HG03175 (cell line): ENCODE measurements at regions not wholly inside any gene's neighbourhood (a gene's known extent, or its start where the extent isn't known, plus 50 kb on each side); places are given as distances from the start of the nearest gene placed in this dataset.
"Not testable (repeated sequence)": the region's sequence is repeated elsewhere in the genome, so short reads cannot be mapped to it uniquely, and the experiment has no call there.

Experiments
- ATAC-seq: cut with Tn5 transposase; IDR thresholded peaks from one replicate; pipeline ENCODE4 v1.9.1; 2021; ENCODE audit warnings: mild to moderate bottlenecking, moderate library complexity; ENCODE audit not compliant: unreplicated experiment

GRCh38 chr1:185408700-185409270 is 91.7 kb upstream of the IVNS1ABP start:
- ATAC-seq, result no peak

DNA sequence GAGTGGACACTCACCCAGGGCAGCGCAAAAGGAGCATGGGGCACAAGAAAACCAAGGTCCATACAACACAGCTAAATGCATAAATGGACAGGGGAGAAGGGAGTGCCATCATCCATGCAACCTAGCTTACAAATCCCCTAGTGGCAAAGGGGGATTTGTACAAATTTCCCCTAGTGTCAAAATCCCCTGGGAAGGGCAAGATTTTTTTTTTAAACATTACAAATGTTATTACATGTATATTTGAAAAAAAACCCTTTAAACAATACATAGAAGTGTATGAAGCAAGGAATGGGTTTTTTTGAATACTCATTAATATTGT is 89.6 kb upstream of the IVNS1ABP start:
- ATAC-seq, result no peak

DNA sequence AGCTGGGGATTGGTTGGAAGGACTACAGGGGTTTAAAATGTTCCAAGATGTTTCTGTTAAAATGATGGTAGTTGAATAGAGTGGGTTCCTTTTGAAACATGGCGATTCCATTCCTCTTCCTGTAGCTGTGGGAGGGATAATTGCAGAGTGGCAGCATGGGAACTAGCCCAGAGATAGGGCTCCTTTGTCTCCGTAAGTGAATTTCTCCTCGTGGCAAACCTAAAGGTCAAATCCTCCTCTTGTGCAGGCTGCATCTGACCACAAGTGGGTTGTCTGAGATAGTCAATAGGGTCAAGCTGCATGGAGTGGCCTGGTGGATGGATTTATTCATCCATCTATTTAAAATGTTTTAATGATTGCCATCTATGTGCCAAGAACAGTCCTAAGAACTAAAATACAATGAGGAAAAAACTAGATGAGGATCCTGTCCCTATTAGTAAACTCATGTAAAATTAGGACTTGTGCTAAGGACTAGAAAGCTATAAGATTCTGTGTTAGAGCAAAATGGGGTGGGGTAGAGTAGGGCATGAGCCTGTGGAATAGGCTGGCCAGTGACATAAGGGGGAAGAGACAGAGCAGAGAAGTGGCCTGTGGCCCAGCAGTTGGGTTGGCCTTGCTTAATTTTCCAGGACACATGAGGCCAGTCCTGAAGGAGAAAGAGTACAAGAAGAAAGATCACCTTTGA is 89.1 kb upstream of the IVNS1ABP start:
- no peak for ATAC-seq

DNA sequence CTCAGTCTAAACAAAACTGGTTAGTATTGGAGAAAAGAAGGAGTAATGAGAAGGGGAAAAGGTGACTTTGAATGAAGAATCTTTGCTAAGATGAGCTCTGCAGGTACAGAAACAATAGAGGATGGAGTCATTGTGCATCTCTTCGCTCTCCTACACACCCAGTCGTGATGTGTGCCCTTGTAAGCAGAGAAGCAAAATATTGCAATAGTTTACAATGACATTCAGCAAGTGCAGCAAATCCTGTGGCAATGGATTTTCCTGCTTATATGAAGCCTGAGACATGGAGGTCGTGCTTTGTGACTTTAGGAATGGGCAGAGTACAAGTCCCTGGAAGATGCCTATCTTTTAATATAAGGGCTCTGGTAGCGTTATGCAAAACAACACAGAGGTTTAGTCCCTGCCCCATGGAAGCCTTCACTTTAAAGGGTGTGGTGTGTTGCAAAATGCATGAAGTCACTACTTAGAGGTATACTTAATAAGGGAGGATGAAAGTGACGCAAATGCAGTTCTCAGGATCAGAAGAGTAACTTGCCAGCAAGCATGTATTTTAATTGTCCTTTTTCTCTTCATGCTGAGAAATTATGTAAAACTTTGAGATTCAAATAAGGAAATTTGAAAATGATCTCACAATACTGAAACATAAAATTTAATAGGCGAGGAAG is 88.0 kb upstream of the IVNS1ABP start:
- no peak for ATAC-seq

DNA sequence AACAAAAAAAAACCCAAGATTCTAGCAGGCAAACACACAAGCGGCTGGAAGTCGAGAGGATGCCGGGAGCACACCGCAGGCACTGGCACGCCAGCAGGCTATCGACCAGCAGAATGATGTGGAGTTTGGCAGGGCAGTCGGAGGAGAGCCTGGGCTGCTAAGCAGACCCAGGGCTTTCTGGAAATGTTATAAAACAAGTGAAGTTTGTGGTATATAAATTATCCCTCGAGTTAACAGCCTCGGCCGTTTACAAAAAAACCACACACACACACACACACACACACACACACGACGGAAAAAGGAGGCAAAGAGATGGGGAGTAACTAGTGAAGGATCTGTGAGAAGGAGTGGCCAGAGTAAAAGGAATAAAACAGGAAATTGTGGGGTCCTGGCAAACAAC is 87.2 kb upstream of the IVNS1ABP start:
- ATAC-seq, result no peak

- no peak for ATAC-seq
Observed at GRCh38 chr1:185402930-185403329, 85.9 kb upstream of the IVNS1ABP start.

GRCh38 chr1:185401019-185401418 is 84.0 kb upstream of the IVNS1ABP start:
- no peak for ATAC-seq

- no peak for ATAC-seq
Observed at GRCh38 chr1:185400052-185400451, 83.0 kb upstream of the IVNS1ABP start.

- ATAC-seq, result no peak
Observed at GRCh38 chr1:185398599-185398998, 81.6 kb upstream of the IVNS1ABP start.

DNA sequence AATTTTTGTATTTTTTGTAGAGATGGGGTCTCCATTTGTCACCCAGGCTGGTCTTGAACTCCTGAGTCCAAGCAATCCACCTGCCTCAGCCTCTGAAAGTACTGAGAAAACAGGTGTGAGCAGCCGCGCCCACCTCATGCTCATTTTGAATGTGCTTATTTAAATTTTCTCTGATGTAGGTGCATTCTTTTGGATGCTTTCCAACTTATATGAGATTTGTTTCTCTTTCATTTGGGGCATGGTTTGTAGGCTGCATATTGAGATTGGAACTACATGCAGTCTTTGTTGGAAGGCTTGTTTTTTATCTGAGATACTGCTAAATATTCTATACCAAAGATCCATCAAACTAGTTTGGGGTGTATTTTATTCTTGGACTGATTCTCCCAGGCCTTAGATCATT is 81.0 kb upstream of the IVNS1ABP start:
- peak; percentile 55 for ATAC-seq

- ATAC-seq, result no peak
Observed at GRCh38 chr1:185397183-185397582, 80.1 kb upstream of the IVNS1ABP start.

GRCh38 chr1:185396126-185396525 is 79.1 kb upstream of the IVNS1ABP start:
- ATAC-seq, result no peak

- ATAC-seq, result no peak
Observed at GRCh38 chr1:185393815-185394214, 76.8 kb upstream of the IVNS1ABP start.

- ATAC-seq, result no peak
Observed at GRCh38 chr1:185393205-185393604, 76.2 kb upstream of the IVNS1ABP start.

DNA sequence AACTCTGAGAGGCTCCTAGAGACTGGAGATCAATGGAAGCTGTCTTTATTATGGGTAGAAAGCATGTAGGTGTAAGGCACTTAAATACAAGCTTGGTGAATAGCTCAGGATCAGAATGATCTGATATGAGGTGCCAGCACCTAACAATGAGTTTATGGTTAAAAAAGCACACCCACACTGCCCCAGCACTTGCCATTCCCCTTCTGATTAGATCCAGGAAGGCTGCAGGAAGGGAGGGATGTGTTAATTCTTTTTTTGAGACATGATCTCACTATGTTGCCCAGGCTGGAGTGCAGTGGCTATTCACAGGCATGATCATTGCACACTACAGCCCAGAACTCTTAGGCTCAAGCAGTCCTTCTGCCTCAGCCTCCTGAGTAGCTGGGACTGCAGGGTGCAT is 71.8 kb upstream of the IVNS1ABP start:
- no peak for ATAC-seq

- ATAC-seq, result no peak
Observed at GRCh38 chr1:185388346-185388745, 71.3 kb upstream of the IVNS1ABP start.

GRCh38 chr1:185385991-185386390 is 68.9 kb upstream of the IVNS1ABP start:
- ATAC-seq, result no peak

GRCh38 chr1:185383805-185384204 is 66.8 kb upstream of the IVNS1ABP start:
- not testable (repeated sequence) for ATAC-seq

- no peak for ATAC-seq
Observed at GRCh38 chr1:185377831-185378230, 60.8 kb upstream of the IVNS1ABP start.

DNA sequence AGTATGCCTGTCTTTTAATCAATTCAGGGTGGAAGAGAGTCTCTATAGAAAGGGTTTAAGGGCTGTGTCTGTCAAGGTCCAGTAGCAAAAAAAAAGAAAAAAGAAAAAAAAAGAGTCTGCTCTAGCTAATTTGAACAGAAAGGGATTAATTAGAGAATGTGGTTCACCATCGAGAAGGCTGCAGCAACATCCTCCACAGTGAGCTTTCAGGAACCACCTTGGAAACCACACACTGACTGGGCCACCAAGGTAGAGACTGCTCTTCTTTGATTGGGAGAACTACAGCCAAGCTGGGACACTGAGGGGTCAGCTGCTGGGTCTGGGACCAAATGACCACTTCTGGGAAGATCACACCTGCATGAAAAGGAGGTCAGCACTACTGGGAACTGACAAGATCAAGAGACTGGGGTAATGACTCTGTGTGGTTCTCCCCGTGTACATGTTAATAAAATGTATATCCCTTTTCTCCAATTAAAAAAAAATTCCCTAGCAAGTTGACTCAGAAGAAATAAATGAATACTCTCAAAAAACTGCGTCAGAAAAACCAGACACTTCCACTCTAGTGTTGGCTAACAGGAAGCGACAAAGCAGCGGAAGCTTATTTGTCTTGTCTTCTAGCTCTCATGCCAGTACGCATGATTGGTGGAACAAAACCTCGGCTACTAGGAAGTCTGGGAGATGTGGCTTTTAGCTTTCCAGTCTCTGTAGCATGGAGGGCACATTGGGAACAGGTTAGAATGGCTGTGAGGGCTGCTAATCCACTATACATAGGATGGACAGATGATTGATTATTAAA is 60.0 kb upstream of the IVNS1ABP start:
- ATAC-seq, result no peak

DNA sequence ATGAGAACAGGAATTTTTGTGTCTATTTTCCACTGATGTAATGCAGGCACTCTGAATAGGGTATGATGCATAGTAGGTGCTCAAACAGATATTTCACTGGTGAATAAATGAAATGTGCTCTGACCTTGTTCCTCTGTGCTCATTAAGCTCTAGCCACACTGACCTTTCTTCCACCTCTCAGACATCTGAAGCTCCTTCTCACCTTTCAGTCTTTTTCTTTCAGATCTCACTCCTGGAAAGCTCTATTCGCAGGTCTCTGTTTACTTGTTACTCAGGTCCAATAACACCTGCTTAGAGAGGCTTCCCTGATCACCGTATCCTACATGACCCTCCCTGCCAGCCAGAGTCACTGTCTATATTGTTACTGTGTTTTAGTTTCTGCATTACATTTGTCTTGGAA is 59.2 kb upstream of the IVNS1ABP start:
- no peak for ATAC-seq

DNA sequence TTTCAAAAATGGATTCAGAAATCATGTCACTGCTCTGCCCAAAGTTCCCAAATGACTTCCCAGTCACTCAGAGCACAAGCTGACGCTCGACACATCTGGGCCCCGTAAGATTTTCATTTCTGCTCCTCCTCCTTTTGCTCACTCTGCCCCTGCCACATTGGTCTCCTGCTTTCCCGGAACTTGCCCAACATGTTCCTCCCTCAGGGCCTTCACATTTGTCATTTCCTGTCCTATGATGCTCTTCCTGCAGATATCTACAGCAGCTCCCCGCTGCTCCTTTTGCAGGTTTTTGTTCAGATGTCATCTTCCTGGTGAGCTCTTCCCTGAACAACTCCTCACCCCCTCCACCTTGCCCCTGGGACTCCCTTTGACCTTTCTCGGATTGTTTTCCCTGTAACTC is 58.5 kb upstream of the IVNS1ABP start:
- no peak for ATAC-seq
